ENCODE measurements at regions not wholly inside any gene's neighbourhood (a gene's known extent, or its start where the extent isn't known, plus 50 kb on each side); places are given as distances from the start of the nearest gene placed in this dataset.

DNA sequence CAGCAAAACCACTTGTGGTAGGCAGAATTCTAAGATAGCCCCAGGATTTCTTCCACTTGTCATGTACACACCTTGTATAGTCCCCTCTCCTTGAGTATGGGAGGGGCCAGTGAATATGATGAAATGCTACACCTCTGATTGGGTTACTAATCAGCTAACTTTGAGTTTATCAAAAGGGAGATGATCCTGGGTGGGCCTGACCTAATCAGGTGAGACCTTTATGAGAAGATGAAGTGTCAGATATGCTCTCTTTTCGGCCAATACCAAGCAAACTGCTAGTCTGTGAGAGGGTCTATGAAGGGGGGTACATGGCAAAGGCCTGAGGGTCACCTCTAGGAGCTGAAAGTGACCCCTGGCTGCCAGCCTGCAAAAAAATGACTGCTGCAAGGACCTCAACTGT, 154.3 kb upstream of the CRY1 start:
- Mint-ChIP-seq H3K4me3 (ENCODE audit: unreplicated experiment) (no peak overlapping the region), H3K9me3 (ENCODE audit: unreplicated experiment) (no peaks in the 10 kb centered on the region), H3K36me3 (ENCODE audit: unreplicated experiment) (no peaks in the 10 kb centered on the region), H3K27ac (ENCODE audit: unreplicated experiment) (no peak overlapping the region), H3K4me1 (ENCODE audit: unreplicated experiment) (no peaks in the 10 kb centered on the region), H3K27me3 (ENCODE audit: unreplicated experiment) (peaks cover 14% of the 10 kb centered on the region)
- peak; percentile 44 for DNase-seq (ENCODE audit: extremely low spot score, unreplicated experiment)
- TF ChIP-seq, protein P1, sequence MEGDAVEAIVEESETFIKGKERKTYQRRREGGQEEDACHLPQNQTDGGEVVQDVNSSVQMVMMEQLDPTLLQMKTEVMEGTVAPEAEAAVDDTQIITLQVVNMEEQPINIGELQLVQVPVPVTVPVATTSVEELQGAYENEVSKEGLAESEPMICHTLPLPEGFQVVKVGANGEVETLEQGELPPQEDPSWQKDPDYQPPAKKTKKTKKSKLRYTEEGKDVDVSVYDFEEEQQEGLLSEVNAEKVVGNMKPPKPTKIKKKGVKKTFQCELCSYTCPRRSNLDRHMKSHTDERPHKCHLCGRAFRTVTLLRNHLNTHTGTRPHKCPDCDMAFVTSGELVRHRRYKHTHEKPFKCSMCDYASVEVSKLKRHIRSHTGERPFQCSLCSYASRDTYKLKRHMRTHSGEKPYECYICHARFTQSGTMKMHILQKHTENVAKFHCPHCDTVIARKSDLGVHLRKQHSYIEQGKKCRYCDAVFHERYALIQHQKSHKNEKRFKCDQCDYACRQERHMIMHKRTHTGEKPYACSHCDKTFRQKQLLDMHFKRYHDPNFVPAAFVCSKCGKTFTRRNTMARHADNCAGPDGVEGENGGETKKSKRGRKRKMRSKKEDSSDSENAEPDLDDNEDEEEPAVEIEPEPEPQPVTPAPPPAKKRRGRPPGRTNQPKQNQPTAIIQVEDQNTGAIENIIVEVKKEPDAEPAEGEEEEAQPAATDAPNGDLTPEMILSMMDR (IDR thresholded peaks at IDR 0.05) = no peak

DNA sequence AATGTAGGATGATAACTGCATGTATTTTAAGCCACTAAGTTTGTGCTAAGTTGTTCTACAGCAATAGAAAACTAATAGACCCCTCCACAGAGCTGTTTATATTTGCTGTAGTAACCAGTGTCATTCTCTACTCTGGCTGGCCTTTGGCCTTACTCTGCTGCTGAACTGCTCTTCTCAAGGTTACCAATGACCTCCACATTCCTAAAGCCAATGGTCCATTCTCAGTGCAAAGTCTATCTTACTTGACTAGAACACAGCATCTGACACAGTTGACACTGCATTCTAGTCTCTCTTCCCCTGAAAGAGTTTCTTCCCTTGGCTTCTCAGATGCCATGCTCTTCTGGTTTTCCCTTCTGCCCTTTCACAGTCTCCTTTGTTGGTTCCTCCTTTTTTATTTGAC, 154.8 kb upstream of the CRY1 start:
- TF ChIP-seq, protein P1 (IDR thresholded peaks at IDR 0.05) = no peak
- no peak overlapping the region for H3K4me3 Mint-ChIP-seq (ENCODE audit: unreplicated experiment)
- H3K9me3 Mint-ChIP-seq (ENCODE audit: unreplicated experiment) = no peaks in the 10 kb centered on the region
- H3K36me3 Mint-ChIP-seq (ENCODE audit: unreplicated experiment) = no peaks in the 10 kb centered on the region
- peaks cover 10% of the 10 kb centered on the region for H3K27me3 Mint-ChIP-seq (ENCODE audit: unreplicated experiment)
- no peak for DNase-seq (ENCODE audit: extremely low spot score, unreplicated experiment)
- H3K4me1 Mint-ChIP-seq (ENCODE audit: unreplicated experiment) = no peaks in the 10 kb centered on the region
- H3K27ac Mint-ChIP-seq (ENCODE audit: unreplicated experiment) = no peak overlapping the region

DNA sequence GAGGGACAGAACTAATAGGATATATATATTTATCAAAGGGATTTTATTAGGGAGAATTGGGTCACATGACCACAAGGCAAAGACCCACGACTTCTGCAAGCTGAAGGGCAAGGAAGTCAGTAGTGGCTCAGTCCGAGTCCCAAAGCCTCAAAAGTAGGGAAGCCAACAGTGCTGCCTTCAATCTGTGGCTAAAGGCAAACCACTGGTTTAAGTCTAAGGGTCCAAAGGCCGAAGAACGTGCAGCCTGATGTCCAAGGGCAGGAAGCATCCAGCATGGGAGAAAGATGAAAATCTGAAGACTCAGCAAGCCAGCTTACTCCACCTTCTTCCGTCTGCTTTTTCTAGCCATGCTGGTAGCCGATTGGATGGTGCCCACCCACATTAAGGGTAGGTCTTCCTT, 157.9 kb upstream of the CRY1 start:
- no peak overlapping the region for H3K27ac Mint-ChIP-seq (ENCODE audit: unreplicated experiment)
- H3K27me3 Mint-ChIP-seq (ENCODE audit: unreplicated experiment) = peaks cover 2% of the 10 kb centered on the region
- TF ChIP-seq, protein P1 (IDR thresholded peaks at IDR 0.05) = no peak
- no peaks in the 10 kb centered on the region for H3K36me3 Mint-ChIP-seq (ENCODE audit: unreplicated experiment)
- H3K4me1 Mint-ChIP-seq (ENCODE audit: unreplicated experiment) = no peaks in the 10 kb centered on the region
- H3K4me3 Mint-ChIP-seq (ENCODE audit: unreplicated experiment) = no peak overlapping the region
- DNase-seq (ENCODE audit: extremely low spot score, unreplicated experiment) = peak; percentile 21
- H3K9me3 Mint-ChIP-seq (ENCODE audit: unreplicated experiment) = no peaks in the 10 kb centered on the region

- Mint-ChIP-seq H3K4me1 (ENCODE audit: unreplicated experiment) (no peaks in the 10 kb centered on the region), H3K9me3 (ENCODE audit: unreplicated experiment) (no peaks in the 10 kb centered on the region), H3K27me3 (ENCODE audit: unreplicated experiment) (peaks cover 2% of the 10 kb centered on the region), H3K36me3 (ENCODE audit: unreplicated experiment) (no peaks in the 10 kb centered on the region), H3K4me3 (ENCODE audit: unreplicated experiment) (no peak overlapping the region), H3K27ac (ENCODE audit: unreplicated experiment) (no peak overlapping the region)
- TF ChIP-seq, protein P1 (IDR thresholded peaks at IDR 0.05) = no peak
- no peak for DNase-seq (ENCODE audit: extremely low spot score, unreplicated experiment)
Observed at GRCh38 chr12:107253361-107253760, 160.0 kb upstream of the CRY1 start.

DNA sequence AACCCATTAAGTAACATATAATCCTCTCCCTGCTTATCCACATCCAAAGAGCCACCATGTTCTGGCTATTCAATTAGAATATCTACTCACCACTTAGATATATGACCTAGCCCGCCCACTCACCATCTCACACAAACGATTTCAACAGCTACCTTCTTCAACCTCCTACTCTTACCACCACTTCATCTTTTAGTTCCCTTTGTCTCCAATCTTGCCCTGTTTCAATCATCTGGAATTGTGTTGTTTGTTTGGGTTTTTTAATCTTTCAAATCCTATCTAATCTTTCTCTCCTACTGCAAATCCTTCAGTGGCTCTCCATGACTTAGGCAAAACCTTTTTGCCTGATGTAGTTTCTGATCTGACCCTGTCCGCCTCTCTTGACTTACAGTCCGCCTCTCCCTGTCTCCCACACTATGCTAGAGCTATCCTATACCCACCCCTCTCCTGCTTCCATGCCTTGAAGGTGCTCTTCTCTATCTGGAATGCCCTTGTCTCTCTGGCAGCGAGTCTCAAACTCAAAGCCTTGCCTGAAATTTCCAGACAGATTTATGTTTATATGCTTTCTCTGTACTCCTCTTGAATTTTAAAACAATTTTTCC, 161.0 kb upstream of the CRY1 start:
- H3K9me3 Mint-ChIP-seq (ENCODE audit: unreplicated experiment) = no peaks in the 10 kb centered on the region
- H3K4me3 Mint-ChIP-seq (ENCODE audit: unreplicated experiment) = no peak overlapping the region
- DNase-seq (ENCODE audit: extremely low spot score, unreplicated experiment) = no peak
- no peak overlapping the region for H3K27ac Mint-ChIP-seq (ENCODE audit: unreplicated experiment)
- H3K36me3 Mint-ChIP-seq (ENCODE audit: unreplicated experiment) = no peaks in the 10 kb centered on the region
- TF ChIP-seq, protein P1 (IDR thresholded peaks at IDR 0.05) = no peak
- peaks cover 2% of the 10 kb centered on the region for H3K27me3 Mint-ChIP-seq (ENCODE audit: unreplicated experiment)
- H3K4me1 Mint-ChIP-seq (ENCODE audit: unreplicated experiment) = no peaks in the 10 kb centered on the region

Data from osteocyte (in vitro differentiated cells).